NT2/D1 (cell line): ENCODE measurements at regions not wholly inside any gene's neighbourhood (a gene's known extent, or its start where the extent isn't known, plus 50 kb on each side); places are given as distances from the start of the nearest gene placed in this dataset.

Experiments
- DNase-seq: peaks from one replicate; pipeline ENCODE4 v3.0.0-alpha.2; 2011; ENCODE audit warnings: low read depth, low spot score
- H3K27me3 ChIP-seq: 2 replicates; pipeline ENCODE4 v1.6.0; 2011; ENCODE audit warnings: mild to moderate bottlenecking; ENCODE audit not compliant: insufficient read length, insufficient read depth
- H3K36me3 ChIP-seq: 2 replicates; pipeline ENCODE4 v1.6.1; 2011; ENCODE audit warnings: mild to moderate bottlenecking, low read length, mixed read lengths; ENCODE audit not compliant: insufficient read depth, insufficient read length
- H3K4me1 ChIP-seq: 2 replicates; pipeline ENCODE4 v1.5.1; 2011; ENCODE audit not compliant: insufficient read depth, insufficient read length
- H3K4me3 ChIP-seq: 2 replicates; pipeline ENCODE4 v1.5.1; 2011; ENCODE audit warnings: low read depth; ENCODE audit not compliant: insufficient read length
- H3K9ac ChIP-seq: 2 replicates; pipeline ENCODE4 v1.6.0; 2011; ENCODE audit warnings: low read depth; ENCODE audit not compliant: insufficient read length
- H3K9me3 ChIP-seq: 2 replicates; pipeline ENCODE4 v1.5.1; 2011; ENCODE audit warnings: mild to moderate bottlenecking, low read length; ENCODE audit not compliant: insufficient read depth
- SUZ12 ChIP-seq: IDR thresholded peaks from 2 replicates; pipeline ENCODE4 v1.6.1; 2011; ENCODE audit not compliant: insufficient read length, insufficient read depth; ENCODE audit errors: extremely low read depth
- YY1 ChIP-seq: IDR thresholded peaks from 2 replicates; pipeline ENCODE4 v1.6.1; 2011; ENCODE audit not compliant: insufficient read length, insufficient read depth
- ZNF274 ChIP-seq: IDR thresholded peaks from 2 replicates; pipeline ENCODE4 v1.6.1; 2011; ENCODE audit warnings: mild to moderate bottlenecking, low read depth, low read length

- no peaks in the 10 kb centered on the region for H3K36me3 ChIP-seq
- peaks cover 9% of the 10 kb centered on the region for H3K4me1 ChIP-seq
- no peak for DNase-seq
- no peaks in the 10 kb centered on the region for H3K9me3 ChIP-seq
- TF ChIP-seq YY1 (no peak), SUZ12 (no peak), ZNF274 (no peak)
- H3K27me3 ChIP-seq: no peaks in the 10 kb centered on the region
- H3K9ac ChIP-seq: no peak overlapping the region
- no peak overlapping the region for H3K4me3 ChIP-seq
These were observed 89.0 kb upstream of the ARAP3 start for GRCh38 chr5:141771031-141771430.

GRCh38 chr5:141769671-141770070 is 87.6 kb upstream of the ARAP3 start:
- no peak overlapping the region for H3K9ac ChIP-seq
- DNase-seq: no peak
- no peaks in the 10 kb centered on the region for H3K27me3 ChIP-seq
- no peaks in the 10 kb centered on the region for H3K9me3 ChIP-seq
- peaks cover 12% of the 10 kb centered on the region for H3K4me1 ChIP-seq
- H3K4me3 ChIP-seq: no peak overlapping the region
- TF ChIP-seq SUZ12: no peak
- no peak for TF ChIP-seq YY1
- no peak for TF ChIP-seq ZNF274
- no peaks in the 10 kb centered on the region for H3K36me3 ChIP-seq

- no peak overlapping the region for H3K4me3 ChIP-seq
- DNase-seq: no peak
- H3K36me3 ChIP-seq: no peaks in the 10 kb centered on the region
- H3K4me1 ChIP-seq: peaks cover 12% of the 10 kb centered on the region
- TF ChIP-seq ZNF274 (no peak), YY1 (no peak), SUZ12 (no peak)
- H3K27me3 ChIP-seq: no peaks in the 10 kb centered on the region
- H3K9me3 ChIP-seq: no peaks in the 10 kb centered on the region
- H3K9ac ChIP-seq: no peak overlapping the region
These were observed 85.6 kb upstream of the ARAP3 start for GRCh38 chr5:141767671-141768070.

- Histone ChIP-seq H3K27me3 (no peaks in the 10 kb centered on the region), H3K4me3 (no peak overlapping the region), H3K9me3 (no peaks in the 10 kb centered on the region), H3K9ac (no peak overlapping the region), H3K36me3 (no peaks in the 10 kb centered on the region), H3K4me1 (peaks cover 9% of the 10 kb centered on the region)
- no peak for DNase-seq
- no peak for TF ChIP-seq YY1
- TF ChIP-seq ZNF274: no peak
- no peak for TF ChIP-seq SUZ12
These were observed 84.0 kb upstream of the ARAP3 start for GRCh38 chr5:141765896-141766551.

- Histone ChIP-seq H3K36me3 (no peaks in the 10 kb centered on the region), H3K9ac (no peak overlapping the region), H3K4me1 (peaks cover 9% of the 10 kb centered on the region), H3K27me3 (no peaks in the 10 kb centered on the region), H3K4me3 (no peak overlapping the region), H3K9me3 (no peaks in the 10 kb centered on the region)
- DNase-seq: no peak
- TF ChIP-seq SUZ12 (no peak), YY1 (no peak), ZNF274 (no peak)
These were observed 81.5 kb upstream of the ARAP3 start for GRCh38 chr5:141763541-141763940.

GRCh38 chr5:141762790-141763368 is 80.8 kb upstream of the ARAP3 start:
- DNase-seq: no peak
- no peak for TF ChIP-seq SUZ12
- TF ChIP-seq YY1: no peak
- no peak for TF ChIP-seq ZNF274
- Histone ChIP-seq H3K4me1 (peaks cover 15% of the 10 kb centered on the region), H3K27me3 (no peaks in the 10 kb centered on the region), H3K4me3 (no peak overlapping the region), H3K36me3 (no peaks in the 10 kb centered on the region), H3K9ac (no peak overlapping the region), H3K9me3 (no peaks in the 10 kb centered on the region)

GRCh38 chr5:141762316-141762715 is 80.3 kb upstream of the ARAP3 start:
- peaks cover 21% of the 10 kb centered on the region for H3K4me1 ChIP-seq
- no peaks in the 10 kb centered on the region for H3K27me3 ChIP-seq
- TF ChIP-seq YY1 (no peak), SUZ12 (no peak), ZNF274 (no peak)
- H3K9me3 ChIP-seq: no peaks in the 10 kb centered on the region
- no peak for DNase-seq
- no peaks in the 10 kb centered on the region for H3K36me3 ChIP-seq
- no peak overlapping the region for H3K4me3 ChIP-seq
- H3K9ac ChIP-seq: no peak overlapping the region
